Liver (tissue), 8 donors: ENCODE measurements at regions not wholly inside any gene's neighbourhood (a gene's known extent, or its start where the extent isn't known, plus 50 kb on each side); places are given as distances from the start of the nearest gene placed in this dataset.
A peak's percentile ranks its signal among the peaks of the same experiment; 100 is the strongest.

Experiments
- DNase-seq: peaks from one replicate; pipeline ENCODE4 v3.0.0-alpha.2; 2017; ENCODE audit warnings: low spot score
- H3K27ac ChIP-seq, 2 donors: one replicate each; pipeline ENCODE4 v1.7.0; 2013; ENCODE audit warnings: inconsistent platforms in 2 of 2, low read length in 2 of 2, control low read depth in 1 of 2, low read depth in 1 of 2, mild to moderate bottlenecking in 1 of 2
- H3K27me3 ChIP-seq, 4 donors: one replicate each; pipeline versions ENCODE4 v1.6.1 to v1.7.0; 2013; ENCODE audit warnings: low read length in 3 of 4, inconsistent platforms in 1 of 4, mild to moderate bottlenecking in 1 of 4, moderate library complexity in 1 of 4; ENCODE audit not compliant: control insufficient read depth in 4 of 4, insufficient read depth in 4 of 4
- H3K36me3 ChIP-seq, 4 donors: one replicate each; pipeline versions ENCODE4 v1.6.1 to v1.7.0; 2013; ENCODE audit warnings: low read length in 3 of 4, mild to moderate bottlenecking in 3 of 4, low read depth in 1 of 4, moderate library complexity in 1 of 4; ENCODE audit not compliant: control insufficient read depth in 4 of 4, insufficient read depth in 3 of 4
- H3K4me1 ChIP-seq, 4 donors: one replicate each; pipeline versions ENCODE4 v1.6.1 to v1.7.0; 2013; ENCODE audit warnings: low read length in 3 of 4, mild to moderate bottlenecking in 3 of 4, moderate library complexity in 1 of 4; ENCODE audit not compliant: control insufficient read depth in 4 of 4, insufficient read depth in 4 of 4
- H3K4me3 ChIP-seq, 3 donors: one replicate each; pipeline versions ENCODE4 v1.6.1 to v1.7.0; 2013; ENCODE audit warnings: low read length in 3 of 3, control low read depth in 1 of 3, low read depth in 1 of 3, mild to moderate bottlenecking in 1 of 3
- H3K9ac ChIP-seq, 2 donors: one replicate each; pipeline ENCODE4 v1.7.0; 2013; ENCODE audit warnings: low read length in 2 of 2, mild to moderate bottlenecking in 2 of 2, moderate library complexity in 2 of 2, control low read depth in 1 of 2, low read depth in 1 of 2
- H3K9me3 ChIP-seq, 4 donors: one replicate each; pipeline versions ENCODE4 v1.6.1 to v1.7.0; 2013; ENCODE audit warnings: low read length in 3 of 4; ENCODE audit not compliant: control insufficient read depth in 4 of 4
- ATF3 ChIP-seq: IDR thresholded peaks from 2 replicates; pipeline ENCODE4 v1.6.1; 2016; ENCODE audit warnings: antibody characterized with exemption
- CTCF ChIP-seq: fragments of 150-350 bp; IDR thresholded peaks from 2 replicates; pipeline ENCODE4 v1.5.1; 2017; ENCODE audit warnings: improper control_type of control experiment, low read depth, low read length; ENCODE audit not compliant: missing input control
- EGR1 ChIP-seq, 2 donors: IDR thresholded peaks; 2 replicates each; pipeline ENCODE4 v1.6.1; 2016 to 2018; ENCODE audit warnings: antibody characterized with exemption in 2 of 2, low read depth in 2 of 2
- FOXA1 ChIP-seq: IDR thresholded peaks from 2 replicates; pipeline ENCODE4 v1.6.1; 2016; ENCODE audit warnings: antibody characterized with exemption
- FOXA2 ChIP-seq: IDR thresholded peaks from 2 replicates; pipeline ENCODE4 v1.6.1; 2016; ENCODE audit warnings: antibody characterized with exemption
- GABPA ChIP-seq, 2 donors: IDR thresholded peaks in 1 of 2; conservative IDR thresholded peaks in 1 of 2; 2 replicates each; pipeline ENCODE4 v1.6.1; 2016; ENCODE audit warnings: antibody characterized with exemption in 2 of 2, mild to moderate bottlenecking in 1 of 2, moderate library complexity in 1 of 2
- HNF4A ChIP-seq, 2 donors: conservative IDR thresholded peaks; 2 replicates each; pipeline ENCODE4 v1.6.1; 2016; ENCODE audit warnings: antibody characterized with exemption in 2 of 2, mild to moderate bottlenecking in 2 of 2
- HNF4G ChIP-seq: IDR thresholded peaks from 2 replicates; pipeline ENCODE4 v1.6.1; 2016; ENCODE audit warnings: antibody characterized with exemption
- JUND ChIP-seq, 2 donors: IDR thresholded peaks; 2 replicates each; pipeline ENCODE4 v1.6.1; 2016; ENCODE audit warnings: antibody characterized with exemption in 2 of 2
- MAX ChIP-seq: IDR thresholded peaks from 2 replicates; pipeline ENCODE4 v1.6.1; 2016; ENCODE audit warnings: antibody characterized with exemption
- NR2F2 ChIP-seq: IDR thresholded peaks from 2 replicates; pipeline ENCODE4 v1.6.1; 2016; ENCODE audit warnings: antibody characterized with exemption
- RAD21 ChIP-seq, 2 donors: IDR thresholded peaks; 2 replicates each; pipeline ENCODE4 v1.6.1; 2016; ENCODE audit warnings: antibody characterized with exemption in 2 of 2, mild to moderate bottlenecking in 2 of 2
- RXRA ChIP-seq, 2 donors: IDR thresholded peaks; 2 replicates each; pipeline ENCODE4 v1.6.1; 2017 to 2018; ENCODE audit warnings: antibody characterized with exemption in 2 of 2, mild to moderate bottlenecking in 1 of 2
- SP1 ChIP-seq: IDR thresholded peaks from 2 replicates; pipeline ENCODE4 v1.6.1; 2018; ENCODE audit warnings: antibody characterized with exemption, mild to moderate bottlenecking
- TAF1 ChIP-seq: conservative IDR thresholded peaks from 2 replicates; pipeline ENCODE4 v1.6.1; 2016; ENCODE audit warnings: antibody characterized with exemption, mild to moderate bottlenecking
- YY1 ChIP-seq: IDR thresholded peaks from 2 replicates; pipeline ENCODE4 v1.6.1; 2016; ENCODE audit warnings: antibody characterized with exemption, mild to moderate bottlenecking
- ZBTB33 ChIP-seq: IDR thresholded peaks from 2 replicates; pipeline ENCODE4 v1.6.1; 2016; ENCODE audit warnings: antibody characterized with exemption
- WGBS: extraction: QIAGEN DNeasy Blood & Tissue Kit; methylation state at CpG from one replicate; pipeline ENCODE4 v1.1.7; 2013; 5-methylcytosine and 5-hydroxymethylcytosine counted together
- TF ChIP-seq, protein P1 (sequence below): IDR thresholded peaks from 2 replicates; pipeline ENCODE4 v1.6.1; 2016; ENCODE audit warnings: antibody characterized with exemption, mild to moderate bottlenecking
- donor health status: healthy.
- donor health status: healthy.
- donor health status: healthy.
- donor health status: healthy.
- donor health status: healthy.

GRCh38 chr4:187069398-187069797 is 345.7 kb upstream of the FAT1 start:
- Histone ChIP-seq H3K27ac (no peak overlapping the region), H3K4me3 (no peak overlapping the region), H3K9me3 (no peaks in the 10 kb centered on the region), H3K36me3 (no peaks in the 10 kb centered on the region), H3K4me1 (no peaks in the 10 kb centered on the region), H3K9ac (no peak overlapping the region), H3K27me3 (peaks cover 0 to 3% (median under 1%) of the 10 kb centered on the region in 4 donors)
- no peak for DNase-seq
- 54% methylated on average over 10 of the region's 10 CpGs for WGBS
- TF ChIP-seq TAF1 (no peak), NR2F2 (peak; percentile 67), HNF4A (conservative IDR thresholded peaks at IDR 0.05) (no peak)

DNA sequence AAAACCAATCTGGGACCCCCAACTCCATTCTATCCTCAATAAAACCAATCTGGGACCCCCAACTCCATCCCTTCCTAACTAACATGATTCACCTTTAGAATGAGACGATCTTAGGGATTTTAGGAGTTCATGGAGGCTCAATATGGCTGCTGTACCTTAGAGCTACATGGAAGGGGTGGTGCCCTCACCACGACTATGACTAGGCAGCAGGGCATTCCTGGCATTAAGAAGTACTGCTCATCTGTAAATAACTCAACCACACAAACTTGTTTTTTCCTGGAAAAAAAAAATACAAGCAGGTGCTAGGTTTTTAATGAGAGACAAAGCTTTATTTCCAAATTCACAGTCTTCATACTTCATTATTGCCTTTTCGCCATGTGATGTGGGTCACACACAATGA is 346.5 kb upstream of the FAT1 start:
- TF ChIP-seq FOXA1 (no peak), RAD21 (IDR thresholded peaks at IDR 0.05) (no peak), JUND (IDR thresholded peaks at IDR 0.05) (no peak), EGR1 (IDR thresholded peaks at IDR 0.05; ENCODE audit: low read depth in 2 of 2) (no peak), SP1 (no peak), ZBTB33 (no peak), GABPA (IDR thresholded peaks at IDR 0.05 in 1 of 2, conservative IDR thresholded peaks at IDR 0.05 in 1 of 2) (no peak)
- DNase-seq: no peak
- Histone ChIP-seq H3K9ac (no peak overlapping the region), H3K27me3 (peaks cover 0 to 3% (median under 1%) of the 10 kb centered on the region in 4 donors), H3K4me3 (no peak overlapping the region), H3K27ac (no peak overlapping the region), H3K4me1 (no peaks in the 10 kb centered on the region), H3K9me3 (no peaks in the 10 kb centered on the region), H3K36me3 (no peaks in the 10 kb centered on the region)
- 74% methylated on average over 3 of the region's 3 CpGs for WGBS

DNA sequence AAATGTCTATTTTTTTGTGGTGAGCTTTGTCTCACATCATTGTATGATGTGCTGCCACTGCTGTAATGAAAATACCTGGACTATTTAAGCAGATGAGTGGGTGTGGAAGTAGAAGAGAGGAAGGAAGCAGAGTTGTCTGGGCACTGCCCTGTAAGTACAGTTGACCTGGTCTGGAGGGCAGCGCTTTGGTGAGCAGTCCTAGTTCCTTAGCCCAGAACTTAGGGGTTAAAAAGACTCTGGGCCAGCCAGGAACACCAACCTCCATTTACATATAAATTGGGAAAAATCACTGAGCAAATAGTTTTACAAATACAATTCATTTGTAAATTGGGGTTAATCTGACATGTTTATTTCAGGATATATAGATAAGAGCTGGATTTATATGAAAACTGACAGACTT is 347.1 kb upstream of the FAT1 start:
- Histone ChIP-seq H3K36me3 (no peaks in the 10 kb centered on the region), H3K27me3 (peaks cover 0 to 3% (median under 1%) of the 10 kb centered on the region in 4 donors), H3K27ac (no peak overlapping the region), H3K9me3 (no peaks in the 10 kb centered on the region), H3K4me1 (no peaks in the 10 kb centered on the region), H3K4me3 (no peak overlapping the region), H3K9ac (no peak overlapping the region)
- WGBS: 47% methylated on average over 1 of the region's 1 CpG
- DNase-seq: no peak
- no peak for TF ChIP-seq TAF1
- no peak for TF ChIP-seq RAD21 (IDR thresholded peaks at IDR 0.05)
- TF ChIP-seq YY1: no peak
- TF ChIP-seq HNF4A (conservative IDR thresholded peaks at IDR 0.05): no peak
- TF ChIP-seq FOXA1: no peak
- TF ChIP-seq NR2F2: no peak
- no peak for TF ChIP-seq HNF4G
- TF ChIP-seq SP1: no peak
- TF ChIP-seq, protein P1, sequence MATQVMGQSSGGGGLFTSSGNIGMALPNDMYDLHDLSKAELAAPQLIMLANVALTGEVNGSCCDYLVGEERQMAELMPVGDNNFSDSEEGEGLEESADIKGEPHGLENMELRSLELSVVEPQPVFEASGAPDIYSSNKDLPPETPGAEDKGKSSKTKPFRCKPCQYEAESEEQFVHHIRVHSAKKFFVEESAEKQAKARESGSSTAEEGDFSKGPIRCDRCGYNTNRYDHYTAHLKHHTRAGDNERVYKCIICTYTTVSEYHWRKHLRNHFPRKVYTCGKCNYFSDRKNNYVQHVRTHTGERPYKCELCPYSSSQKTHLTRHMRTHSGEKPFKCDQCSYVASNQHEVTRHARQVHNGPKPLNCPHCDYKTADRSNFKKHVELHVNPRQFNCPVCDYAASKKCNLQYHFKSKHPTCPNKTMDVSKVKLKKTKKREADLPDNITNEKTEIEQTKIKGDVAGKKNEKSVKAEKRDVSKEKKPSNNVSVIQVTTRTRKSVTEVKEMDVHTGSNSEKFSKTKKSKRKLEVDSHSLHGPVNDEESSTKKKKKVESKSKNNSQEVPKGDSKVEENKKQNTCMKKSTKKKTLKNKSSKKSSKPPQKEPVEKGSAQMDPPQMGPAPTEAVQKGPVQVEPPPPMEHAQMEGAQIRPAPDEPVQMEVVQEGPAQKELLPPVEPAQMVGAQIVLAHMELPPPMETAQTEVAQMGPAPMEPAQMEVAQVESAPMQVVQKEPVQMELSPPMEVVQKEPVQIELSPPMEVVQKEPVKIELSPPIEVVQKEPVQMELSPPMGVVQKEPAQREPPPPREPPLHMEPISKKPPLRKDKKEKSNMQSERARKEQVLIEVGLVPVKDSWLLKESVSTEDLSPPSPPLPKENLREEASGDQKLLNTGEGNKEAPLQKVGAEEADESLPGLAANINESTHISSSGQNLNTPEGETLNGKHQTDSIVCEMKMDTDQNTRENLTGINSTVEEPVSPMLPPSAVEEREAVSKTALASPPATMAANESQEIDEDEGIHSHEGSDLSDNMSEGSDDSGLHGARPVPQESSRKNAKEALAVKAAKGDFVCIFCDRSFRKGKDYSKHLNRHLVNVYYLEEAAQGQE: no peak
- no peak for TF ChIP-seq MAX
- no peak for TF ChIP-seq RXRA (IDR thresholded peaks at IDR 0.05)
- no peak for TF ChIP-seq JUND (IDR thresholded peaks at IDR 0.05)
- TF ChIP-seq ATF3: no peak
- no peak for TF ChIP-seq CTCF
- no peak for TF ChIP-seq ZBTB33
- no peak for TF ChIP-seq EGR1 (IDR thresholded peaks at IDR 0.05; ENCODE audit: low read depth in 2 of 2)
- no peak for TF ChIP-seq GABPA (IDR thresholded peaks at IDR 0.05 in 1 of 2, conservative IDR thresholded peaks at IDR 0.05 in 1 of 2)
- no peak for TF ChIP-seq FOXA2
